PC-9 (cell line): ENCODE measurements at regions not wholly inside any gene's neighbourhood (a gene's known extent, or its start where the extent isn't known, plus 50 kb on each side); places are given as distances from the start of the nearest gene placed in this dataset.

Experiments used
- BruUV-seq: library from RNA; stranded (reverse); fragments of 400-500 nt; replicated peaks from 2 replicates; lab custom pipeline; 2021; lab: Mats Ljungman, UMichigan
- CTCF ChIA-PET: fragments of 300-600 bp; sonication (Branson Sonifier 250); formaldehyde crosslinking; loops from one replicate; lab custom pipeline; 2022; ENCODE audit warnings: antibody characterized with exemption; lab: Charles Lee
- POLR2A ChIA-PET: fragments of 300-600 bp; sonication (Branson Sonifier 250); formaldehyde crosslinking; loops from one replicate; lab custom pipeline; 2022; ENCODE audit warnings: antibody characterized with exemption; ENCODE audit not compliant: unreplicated experiment; lab: Charles Lee
- DNase-seq, 2 experiments: peaks; one replicate each; pipeline versions ENCODE4 v3.0.0 to v3.0.0-alpha.2; 2015 to 2022; ENCODE audit warnings: mixed read lengths in 1 of 2
- H2AFZ ChIP-seq: fragments of 200-600 bp; sonication (generic); 2 replicates; pipeline ENCODE4 v1.8.1; 2017; ENCODE audit warnings: antibody characterized with exemption
- H3F3A ChIP-seq: fragments of 200-600 bp; sonication (generic); 2 replicates; pipeline ENCODE4 v1.8.1; 2017; ENCODE audit warnings: antibody characterized with exemption, mild to moderate bottlenecking, low read depth; ENCODE audit not compliant: insufficient read depth
- H3K27ac ChIP-seq: fragments of 200-600 bp; sonication (generic); 2 replicates; pipeline ENCODE4 v1.6.1; 2016; ENCODE audit warnings: mixed run types
- H3K27me3 ChIP-seq: fragments of 200-600 bp; sonication (generic); 2 replicates; pipeline ENCODE4 v1.6.1; 2016; ENCODE audit warnings: low read depth, mixed run types; ENCODE audit not compliant: insufficient read depth
- H3K36me3 ChIP-seq: fragments of 200-600 bp; sonication (generic); 2 replicates; pipeline ENCODE4 v1.6.1; 2016; ENCODE audit warnings: low read depth, mixed run types
- H3K4me1 ChIP-seq: fragments of 200-600 bp; sonication (generic); replicated peaks from 2 replicates; pipeline ENCODE4 v1.6.1; 2016; ENCODE audit warnings: mixed run types; ENCODE audit not compliant: insufficient read depth
- H3K4me2 ChIP-seq: fragments of 200-600 bp; sonication (generic); 2 replicates; pipeline ENCODE4 v1.6.1; 2017; ENCODE audit warnings: mixed run types
- H3K4me3 ChIP-seq: fragments of 200-600 bp; sonication (generic); 2 replicates; pipeline ENCODE4 v1.6.1; 2016; ENCODE audit warnings: mixed run types
- H3K79me2 ChIP-seq: fragments of 200-600 bp; sonication (generic); 2 replicates; pipeline ENCODE4 v1.6.1; 2017; ENCODE audit warnings: low read depth, mixed run types
- H3K9me2 ChIP-seq: fragments of 200-600 bp; sonication (generic); 2 replicates; pipeline ENCODE4 v1.8.1; 2017; ENCODE audit warnings: mild to moderate bottlenecking; ENCODE audit not compliant: insufficient read depth
- H3K9me3 ChIP-seq: fragments of 200-600 bp; sonication (generic); 2 replicates; pipeline ENCODE4 v1.8.1; 2016; ENCODE audit warnings: low read depth; ENCODE audit not compliant: insufficient read depth
- H4K20me1 ChIP-seq: fragments of 200-600 bp; sonication (generic); 2 replicates; pipeline ENCODE4 v1.8.1; 2017; ENCODE audit not compliant: insufficient read depth
- EZH2 ChIP-seq: fragments of 200-600 bp; sonication (generic); IDR thresholded peaks from 2 replicates; pipeline ENCODE4 v1.8.0; 2017; ENCODE audit warnings: antibody characterized with exemption, low read depth
- intact Hi-C: fragments of 100-400 bp; cut with micrococcal nuclease; formaldehyde crosslinking; loops from one replicate; pipeline ENCODE4 v1.10.0; 2022; ENCODE audit not compliant: unreplicated experiment
- TF ChIP-seq, protein P1 (sequence below): fragments of 200-600 bp; sonication (generic); conservative IDR thresholded peaks from 2 replicates; pipeline ENCODE4 v1.6.1; 2017; ENCODE audit warnings: mixed run types, antibody characterized with exemption, mild to moderate bottlenecking, moderate library complexity

DNA sequence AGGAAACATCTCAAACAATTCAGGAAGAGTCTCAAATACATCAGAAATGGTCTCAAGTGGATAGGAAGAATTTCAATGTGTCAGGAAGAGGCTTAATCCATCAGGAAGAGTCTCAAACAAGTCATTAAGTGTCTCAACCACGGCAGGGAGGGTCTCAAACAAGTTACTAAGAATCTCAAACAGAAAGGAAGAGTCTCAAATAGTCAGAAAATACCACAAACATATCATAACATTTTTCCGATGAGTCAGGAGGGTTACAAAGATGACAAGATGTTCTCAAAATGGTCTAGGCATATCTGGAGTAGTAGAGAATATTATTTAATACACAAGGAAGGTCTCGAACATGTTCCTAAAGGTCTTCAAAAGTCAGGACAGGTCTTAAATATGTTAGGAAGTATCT is 109.3 kb upstream of the USP9X start:
- H3F3A ChIP-seq: no peaks in the 10 kb centered on the region
- no peaks in the 10 kb centered on the region for H3K9me2 ChIP-seq
- H3K27me3 ChIP-seq: no peaks in the 10 kb centered on the region
- H3K36me3 ChIP-seq: no peaks in the 10 kb centered on the region
- no peak overlapping the region for H3K4me3 ChIP-seq
- intact Hi-C loops: no loop called here
- H3K79me2 ChIP-seq: no peaks in the 10 kb centered on the region
- no TSS peak for BruUV-seq
- H3K4me1 ChIP-seq: no peaks in the 10 kb centered on the region
- no peak for TF ChIP-seq EZH2
- TF ChIP-seq, protein P1, sequence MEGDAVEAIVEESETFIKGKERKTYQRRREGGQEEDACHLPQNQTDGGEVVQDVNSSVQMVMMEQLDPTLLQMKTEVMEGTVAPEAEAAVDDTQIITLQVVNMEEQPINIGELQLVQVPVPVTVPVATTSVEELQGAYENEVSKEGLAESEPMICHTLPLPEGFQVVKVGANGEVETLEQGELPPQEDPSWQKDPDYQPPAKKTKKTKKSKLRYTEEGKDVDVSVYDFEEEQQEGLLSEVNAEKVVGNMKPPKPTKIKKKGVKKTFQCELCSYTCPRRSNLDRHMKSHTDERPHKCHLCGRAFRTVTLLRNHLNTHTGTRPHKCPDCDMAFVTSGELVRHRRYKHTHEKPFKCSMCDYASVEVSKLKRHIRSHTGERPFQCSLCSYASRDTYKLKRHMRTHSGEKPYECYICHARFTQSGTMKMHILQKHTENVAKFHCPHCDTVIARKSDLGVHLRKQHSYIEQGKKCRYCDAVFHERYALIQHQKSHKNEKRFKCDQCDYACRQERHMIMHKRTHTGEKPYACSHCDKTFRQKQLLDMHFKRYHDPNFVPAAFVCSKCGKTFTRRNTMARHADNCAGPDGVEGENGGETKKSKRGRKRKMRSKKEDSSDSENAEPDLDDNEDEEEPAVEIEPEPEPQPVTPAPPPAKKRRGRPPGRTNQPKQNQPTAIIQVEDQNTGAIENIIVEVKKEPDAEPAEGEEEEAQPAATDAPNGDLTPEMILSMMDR: no peak
- no peak overlapping the region for H3K4me2 ChIP-seq
- CTCF ChIA-PET: no interaction called here
- H4K20me1 ChIP-seq: no peaks in the 10 kb centered on the region
- DNase-seq: no peak
- POLR2A ChIA-PET: no interaction called here
- no peak overlapping the region for H2AFZ ChIP-seq
- H3K9me3 ChIP-seq: no peaks in the 10 kb centered on the region
- H3K27ac ChIP-seq: no peak overlapping the region

DNA sequence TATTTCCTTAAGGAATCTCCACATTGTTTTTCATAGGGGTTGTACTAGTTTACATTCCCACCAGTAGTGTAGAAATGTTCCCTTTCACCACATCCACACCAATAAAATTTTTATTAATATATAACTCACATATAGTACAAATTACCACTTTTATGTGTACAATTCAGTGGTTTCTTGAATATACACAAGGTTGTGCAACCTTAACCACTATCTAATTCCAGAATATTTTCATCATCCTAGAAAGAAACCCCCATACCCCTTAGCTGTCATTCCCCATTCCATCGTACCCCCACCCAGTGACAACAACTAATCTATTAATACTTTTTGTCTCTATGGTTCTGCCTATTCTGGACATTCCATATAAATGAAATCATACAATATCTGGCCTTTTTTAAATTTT is 108.3 kb upstream of the USP9X start:
- Histone ChIP-seq H3K4me3 (no peak overlapping the region), H2AFZ (no peak overlapping the region), H3K36me3 (no peaks in the 10 kb centered on the region), H4K20me1 (no peaks in the 10 kb centered on the region), H3K79me2 (no peaks in the 10 kb centered on the region), H3K9me3 (no peaks in the 10 kb centered on the region), H3K9me2 (no peaks in the 10 kb centered on the region), H3F3A (no peaks in the 10 kb centered on the region), H3K4me1 (no peaks in the 10 kb centered on the region), H3K27ac (no peak overlapping the region), H3K4me2 (no peak overlapping the region), H3K27me3 (no peaks in the 10 kb centered on the region)
- ChIA-PET POLR2A (no interaction called here), CTCF (no interaction called here)
- no peak for TF ChIP-seq EZH2
- DNase-seq: no peak
- BruUV-seq: no TSS peak
- intact Hi-C loops: no loop called here

DNA sequence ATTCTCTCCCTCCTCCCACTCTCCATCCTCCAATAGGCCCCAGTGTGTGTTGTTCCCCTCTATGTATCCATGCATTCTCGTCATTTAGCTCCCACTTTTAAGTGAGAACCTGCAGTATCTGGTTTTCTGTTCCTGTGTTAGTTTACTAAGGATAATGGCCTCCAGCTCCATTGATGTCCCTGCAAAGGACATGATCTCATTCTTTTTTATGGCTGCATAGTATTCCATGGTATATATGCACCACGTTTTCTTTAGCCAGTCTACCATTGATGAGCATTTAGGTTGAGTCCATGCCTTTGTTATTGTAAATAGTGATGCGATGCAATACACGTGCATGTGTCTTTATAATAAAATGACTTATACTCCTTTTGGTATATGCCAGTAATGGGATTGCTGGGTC is 100.3 kb upstream of the USP9X start:
- ChIA-PET POLR2A (no interaction called here), CTCF (no interaction called here)
- Histone ChIP-seq H3K4me1 (no peaks in the 10 kb centered on the region), H3K4me3 (no peak overlapping the region), H4K20me1 (no peaks in the 10 kb centered on the region), H3K79me2 (no peaks in the 10 kb centered on the region), H2AFZ (no peak overlapping the region), H3K36me3 (no peaks in the 10 kb centered on the region), H3K27me3 (no peaks in the 10 kb centered on the region), H3K9me2 (no peaks in the 10 kb centered on the region), H3K4me2 (no peak overlapping the region), H3K27ac (no peak overlapping the region), H3K9me3 (no peaks in the 10 kb centered on the region), H3F3A (no peaks in the 10 kb centered on the region)
- TF ChIP-seq EZH2: no peak
- TF ChIP-seq, protein P1: no peak
- DNase-seq: no peak
- intact Hi-C loops: no loop called here
- no TSS peak for BruUV-seq

DNA sequence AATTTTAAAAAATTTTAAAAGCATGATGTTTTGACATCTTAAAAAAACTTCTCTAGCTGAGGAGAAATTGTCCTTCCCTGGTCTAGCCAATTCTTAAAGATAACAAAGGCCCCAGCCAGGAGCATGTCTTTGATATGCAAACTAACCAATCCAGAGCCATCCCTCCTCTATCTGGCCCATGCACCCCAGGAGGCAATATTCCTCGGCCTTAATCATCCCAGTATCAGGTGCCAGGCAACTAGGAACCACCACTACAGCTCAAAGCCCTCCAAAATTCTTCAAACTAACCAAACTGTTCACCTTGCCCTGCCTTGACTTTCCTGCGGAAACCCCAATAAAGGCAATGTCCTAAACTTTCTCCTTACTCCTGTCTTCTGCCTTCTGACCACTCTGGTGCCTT is 97.8 kb upstream of the USP9X start:
- Histone ChIP-seq H3K4me1 (no peaks in the 10 kb centered on the region), H3K9me3 (no peaks in the 10 kb centered on the region), H2AFZ (no peak overlapping the region), H3K4me2 (no peak overlapping the region), H3K9me2 (no peaks in the 10 kb centered on the region), H3K4me3 (no peak overlapping the region), H3K27me3 (no peaks in the 10 kb centered on the region), H3K27ac (no peak overlapping the region), H3K36me3 (no peaks in the 10 kb centered on the region), H4K20me1 (no peaks in the 10 kb centered on the region), H3K79me2 (no peaks in the 10 kb centered on the region), H3F3A (no peaks in the 10 kb centered on the region)
- DNase-seq: no peak
- TF ChIP-seq, protein P1: no peak
- no peak for TF ChIP-seq EZH2
- POLR2A ChIA-PET: no interaction called here
- CTCF ChIA-PET: no interaction called here
- intact Hi-C loops: no loop called here
- BruUV-seq: no TSS peak
